ENCODE measurements at regions not wholly inside any gene's neighbourhood (a gene's known extent, or its start where the extent isn't known, plus 50 kb on each side); places are given as distances from the start of the nearest gene placed in this dataset.

DNA sequence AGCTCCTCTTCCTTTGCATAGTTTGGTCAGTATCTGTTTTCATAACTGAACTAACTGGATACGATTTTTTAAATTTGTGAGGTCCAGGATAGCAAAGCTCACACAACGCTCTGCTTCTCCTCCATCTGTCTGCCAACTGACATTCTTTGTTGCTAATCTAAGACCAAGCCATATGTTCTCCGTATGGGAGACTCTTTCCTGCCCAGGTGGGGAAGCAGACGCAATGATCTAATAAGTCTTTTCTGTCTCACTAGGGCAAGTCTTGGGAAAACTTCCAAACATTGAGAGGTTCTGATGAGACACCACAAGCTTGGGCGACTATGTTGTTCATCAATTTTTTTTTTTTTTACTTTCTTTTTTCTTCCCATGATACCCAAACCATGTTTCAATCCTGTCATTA, 558.5 kb downstream of the EFNA5 start (continued):
- no peak for TF ChIP-seq ZNF785 (tag by site-specific recombination; IDR thresholded peaks at IDR 0.05)
- TF ChIP-seq, protein P1, sequence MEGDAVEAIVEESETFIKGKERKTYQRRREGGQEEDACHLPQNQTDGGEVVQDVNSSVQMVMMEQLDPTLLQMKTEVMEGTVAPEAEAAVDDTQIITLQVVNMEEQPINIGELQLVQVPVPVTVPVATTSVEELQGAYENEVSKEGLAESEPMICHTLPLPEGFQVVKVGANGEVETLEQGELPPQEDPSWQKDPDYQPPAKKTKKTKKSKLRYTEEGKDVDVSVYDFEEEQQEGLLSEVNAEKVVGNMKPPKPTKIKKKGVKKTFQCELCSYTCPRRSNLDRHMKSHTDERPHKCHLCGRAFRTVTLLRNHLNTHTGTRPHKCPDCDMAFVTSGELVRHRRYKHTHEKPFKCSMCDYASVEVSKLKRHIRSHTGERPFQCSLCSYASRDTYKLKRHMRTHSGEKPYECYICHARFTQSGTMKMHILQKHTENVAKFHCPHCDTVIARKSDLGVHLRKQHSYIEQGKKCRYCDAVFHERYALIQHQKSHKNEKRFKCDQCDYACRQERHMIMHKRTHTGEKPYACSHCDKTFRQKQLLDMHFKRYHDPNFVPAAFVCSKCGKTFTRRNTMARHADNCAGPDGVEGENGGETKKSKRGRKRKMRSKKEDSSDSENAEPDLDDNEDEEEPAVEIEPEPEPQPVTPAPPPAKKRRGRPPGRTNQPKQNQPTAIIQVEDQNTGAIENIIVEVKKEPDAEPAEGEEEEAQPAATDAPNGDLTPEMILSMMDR (tag by site-specific recombination; IDR thresholded peaks at IDR 0.05): no peak
- TF ChIP-seq, protein P2, sequence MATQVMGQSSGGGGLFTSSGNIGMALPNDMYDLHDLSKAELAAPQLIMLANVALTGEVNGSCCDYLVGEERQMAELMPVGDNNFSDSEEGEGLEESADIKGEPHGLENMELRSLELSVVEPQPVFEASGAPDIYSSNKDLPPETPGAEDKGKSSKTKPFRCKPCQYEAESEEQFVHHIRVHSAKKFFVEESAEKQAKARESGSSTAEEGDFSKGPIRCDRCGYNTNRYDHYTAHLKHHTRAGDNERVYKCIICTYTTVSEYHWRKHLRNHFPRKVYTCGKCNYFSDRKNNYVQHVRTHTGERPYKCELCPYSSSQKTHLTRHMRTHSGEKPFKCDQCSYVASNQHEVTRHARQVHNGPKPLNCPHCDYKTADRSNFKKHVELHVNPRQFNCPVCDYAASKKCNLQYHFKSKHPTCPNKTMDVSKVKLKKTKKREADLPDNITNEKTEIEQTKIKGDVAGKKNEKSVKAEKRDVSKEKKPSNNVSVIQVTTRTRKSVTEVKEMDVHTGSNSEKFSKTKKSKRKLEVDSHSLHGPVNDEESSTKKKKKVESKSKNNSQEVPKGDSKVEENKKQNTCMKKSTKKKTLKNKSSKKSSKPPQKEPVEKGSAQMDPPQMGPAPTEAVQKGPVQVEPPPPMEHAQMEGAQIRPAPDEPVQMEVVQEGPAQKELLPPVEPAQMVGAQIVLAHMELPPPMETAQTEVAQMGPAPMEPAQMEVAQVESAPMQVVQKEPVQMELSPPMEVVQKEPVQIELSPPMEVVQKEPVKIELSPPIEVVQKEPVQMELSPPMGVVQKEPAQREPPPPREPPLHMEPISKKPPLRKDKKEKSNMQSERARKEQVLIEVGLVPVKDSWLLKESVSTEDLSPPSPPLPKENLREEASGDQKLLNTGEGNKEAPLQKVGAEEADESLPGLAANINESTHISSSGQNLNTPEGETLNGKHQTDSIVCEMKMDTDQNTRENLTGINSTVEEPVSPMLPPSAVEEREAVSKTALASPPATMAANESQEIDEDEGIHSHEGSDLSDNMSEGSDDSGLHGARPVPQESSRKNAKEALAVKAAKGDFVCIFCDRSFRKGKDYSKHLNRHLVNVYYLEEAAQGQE (tag by site-specific recombination; IDR thresholded peaks at IDR 0.05): no peak
- TF ChIP-seq ZNF350 (tag by site-specific recombination; IDR thresholded peaks at IDR 0.05): no peak
- TF ChIP-seq, protein P3, sequence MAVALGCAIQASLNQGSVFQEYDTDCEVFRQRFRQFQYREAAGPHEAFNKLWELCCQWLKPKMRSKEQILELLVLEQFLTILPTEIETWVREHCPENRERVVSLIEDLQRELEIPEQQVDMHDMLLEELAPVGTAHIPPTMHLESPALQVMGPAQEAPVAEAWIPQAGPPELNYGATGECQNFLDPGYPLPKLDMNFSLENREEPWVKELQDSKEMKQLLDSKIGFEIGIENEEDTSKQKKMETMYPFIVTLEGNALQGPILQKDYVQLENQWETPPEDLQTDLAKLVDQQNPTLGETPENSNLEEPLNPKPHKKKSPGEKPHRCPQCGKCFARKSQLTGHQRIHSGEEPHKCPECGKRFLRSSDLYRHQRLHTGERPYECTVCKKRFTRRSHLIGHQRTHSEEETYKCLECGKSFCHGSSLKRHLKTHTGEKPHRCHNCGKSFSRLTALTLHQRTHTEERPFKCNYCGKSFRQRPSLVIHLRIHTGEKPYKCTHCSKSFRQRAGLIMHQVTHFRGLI (tag by site-specific recombination; IDR thresholded peaks at IDR 0.05): no peak

DNA sequence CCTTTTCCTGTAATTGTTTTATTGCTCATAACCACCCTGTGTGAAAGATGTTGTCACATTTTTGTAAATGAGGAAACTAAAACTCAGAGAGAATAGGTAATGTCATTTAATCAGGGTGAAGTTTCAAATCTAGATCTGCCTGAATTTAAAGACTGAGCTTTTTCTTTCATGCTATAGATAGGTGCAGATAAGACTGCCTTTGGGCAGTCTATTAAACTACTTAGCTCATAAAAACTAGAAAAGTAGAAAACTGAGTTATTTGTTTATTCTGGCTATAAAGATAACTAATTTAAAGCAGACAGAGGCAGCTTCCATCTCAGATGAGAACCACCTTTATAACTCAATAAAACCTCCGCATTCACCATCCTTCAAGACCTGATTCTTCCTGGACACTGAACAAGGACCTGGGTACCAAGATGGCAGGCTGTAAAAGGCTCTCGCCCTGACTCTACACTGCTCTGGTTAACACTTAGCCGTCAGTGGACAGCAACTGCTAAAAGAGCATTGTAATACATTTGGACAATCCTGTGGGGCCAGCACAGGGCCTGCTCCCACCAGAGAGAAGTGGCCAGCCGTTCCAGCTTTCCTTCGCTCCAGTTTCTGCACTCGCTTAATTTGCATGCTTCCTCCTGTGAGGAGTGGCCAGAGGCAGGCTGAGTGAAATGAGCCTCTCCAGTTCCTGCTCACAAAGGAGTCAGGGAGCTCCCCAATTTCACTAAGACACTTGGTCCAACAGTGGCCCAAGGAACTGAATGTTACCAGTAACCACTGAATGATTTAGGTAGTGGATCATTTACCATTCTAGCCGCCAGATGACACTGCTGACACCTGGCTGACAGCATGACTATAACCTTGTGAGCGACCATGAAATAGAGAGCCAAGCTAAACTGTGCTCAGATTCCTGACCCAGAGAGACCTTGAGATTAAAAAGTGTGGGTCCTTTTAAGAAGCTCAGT, 566.4 kb downstream of the EFNA5 start:
- Histone ChIP-seq H3K4me3 (ENCODE audit: low read depth, low read length) (no peak overlapping the region), H3K36me3 (ENCODE audit: control insufficient read depth in 2 of 2, insufficient read depth in 1 of 2, low read length in 2 of 2) (no peaks in the 10 kb centered on the region), H3K27ac (ENCODE audit: extremely low read depth, low read depth, low read length) (no peak overlapping the region), H3K4me1 (ENCODE audit: control insufficient read depth, insufficient read depth, low read length) (no peaks in the 10 kb centered on the region), H3K9me3 (ENCODE audit: control insufficient read depth, insufficient read depth, low read depth, low read length) (no peaks in the 10 kb centered on the region)
- CTCF ChIA-PET: interaction anchor here (0.6 kb wide), 1 partner anchor 570 kb away, joined by 3 read pairs; no protein-coding TSS in a partner anchor
- POLR2A ChIA-PET: no interaction called here
- TF ChIP-seq FEZF1 (tag by site-specific recombination; IDR thresholded peaks at IDR 0.05) (peak; percentile 76), ZNF768 (tag by site-specific recombination; IDR thresholded peaks at IDR 0.05) (no peak), ZNF354C (tag by site-specific recombination; IDR thresholded peaks at IDR 0.05; ENCODE audit: borderline replicate concordance, low read depth) (no peak), ZNF37A (tag by site-specific recombination; IDR thresholded peaks at IDR 0.05) (no peak), TCF7L2 (IDR thresholded peaks at IDR 0.05; ENCODE audit: borderline replicate concordance, low read depth, low read length) (peak; percentile 64; the same call in 1 of the 2 replicates), ZNF184 (tag by site-specific recombination; IDR thresholded peaks at IDR 0.05) (no peak), ZNF274 (IDR thresholded peaks at IDR 0.05; ENCODE audit: low read length) (no peak), ZNF274 (tag by site-specific recombination; IDR thresholded peaks at IDR 0.05; ENCODE audit: borderline replicate concordance) (no peak)

DNA sequence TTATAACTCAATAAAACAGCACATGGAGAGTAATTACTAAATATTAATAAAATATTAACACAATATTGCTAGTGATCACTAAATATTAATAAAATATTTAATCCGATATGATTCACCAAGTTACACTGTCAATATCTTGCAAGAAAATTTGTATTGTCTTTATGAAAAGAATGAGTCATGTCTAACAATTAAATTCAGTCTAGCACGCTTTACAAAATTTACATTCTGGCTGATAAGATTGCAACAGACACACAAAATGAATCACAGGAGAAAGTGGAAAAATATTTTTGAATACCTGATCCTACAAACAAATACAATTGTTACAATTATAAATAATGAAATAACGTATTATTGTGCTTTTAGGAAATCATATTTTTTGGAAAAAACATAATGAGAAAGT, 567.2 kb downstream of the EFNA5 start:
- Histone ChIP-seq H3K9me3 (ENCODE audit: control insufficient read depth, insufficient read depth, low read depth, low read length) (no peaks in the 10 kb centered on the region), H3K27ac (ENCODE audit: extremely low read depth, low read depth, low read length) (no peak overlapping the region), H3K4me1 (ENCODE audit: control insufficient read depth, insufficient read depth, low read length) (no peaks in the 10 kb centered on the region), H3K36me3 (ENCODE audit: control insufficient read depth in 2 of 2, insufficient read depth in 1 of 2, low read length in 2 of 2) (no peaks in the 10 kb centered on the region), H3K4me3 (ENCODE audit: low read depth, low read length) (no peak overlapping the region)
- CTCF ChIA-PET: interaction anchor here (0.6 kb wide), 1 partner anchor 31 kb away, joined by 3 read pairs; no protein-coding TSS in a partner anchor
- POLR2A ChIA-PET: no interaction called here
- TF ChIP-seq, protein P4, sequence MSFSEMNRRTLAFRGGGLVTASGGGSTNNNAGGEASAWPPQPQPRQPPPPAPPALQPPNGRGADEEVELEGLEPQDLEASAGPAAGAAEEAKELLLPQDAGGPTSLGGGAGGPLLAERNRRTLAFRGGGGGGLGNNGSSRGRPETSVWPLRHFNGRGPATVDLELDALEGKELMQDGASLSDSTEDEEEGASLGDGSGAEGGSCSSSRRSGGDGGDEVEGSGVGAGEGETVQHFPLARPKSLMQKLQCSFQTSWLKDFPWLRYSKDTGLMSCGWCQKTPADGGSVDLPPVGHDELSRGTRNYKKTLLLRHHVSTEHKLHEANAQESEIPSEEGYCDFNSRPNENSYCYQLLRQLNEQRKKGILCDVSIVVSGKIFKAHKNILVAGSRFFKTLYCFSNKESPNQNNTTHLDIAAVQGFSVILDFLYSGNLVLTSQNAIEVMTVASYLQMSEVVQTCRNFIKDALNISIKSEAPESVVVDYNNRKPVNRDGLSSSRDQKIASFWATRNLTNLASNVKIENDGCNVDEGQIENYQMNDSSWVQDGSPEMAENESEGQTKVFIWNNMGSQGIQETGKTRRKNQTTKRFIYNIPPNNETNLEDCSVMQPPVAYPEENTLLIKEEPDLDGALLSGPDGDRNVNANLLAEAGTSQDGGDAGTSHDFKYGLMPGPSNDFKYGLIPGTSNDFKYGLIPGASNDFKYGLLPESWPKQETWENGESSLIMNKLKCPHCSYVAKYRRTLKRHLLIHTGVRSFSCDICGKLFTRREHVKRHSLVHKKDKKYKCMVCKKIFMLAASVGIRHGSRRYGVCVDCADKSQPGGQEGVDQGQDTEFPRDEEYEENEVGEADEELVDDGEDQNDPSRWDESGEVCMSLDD (tag by site-specific recombination; IDR thresholded peaks at IDR 0.05): no peak

Measured in HEK293 (cell line).